ENCODE measurements at regions not wholly inside any gene's neighbourhood (a gene's known extent, or its start where the extent isn't known, plus 50 kb on each side); places are given as distances from the start of the nearest gene placed in this dataset.

DNA sequence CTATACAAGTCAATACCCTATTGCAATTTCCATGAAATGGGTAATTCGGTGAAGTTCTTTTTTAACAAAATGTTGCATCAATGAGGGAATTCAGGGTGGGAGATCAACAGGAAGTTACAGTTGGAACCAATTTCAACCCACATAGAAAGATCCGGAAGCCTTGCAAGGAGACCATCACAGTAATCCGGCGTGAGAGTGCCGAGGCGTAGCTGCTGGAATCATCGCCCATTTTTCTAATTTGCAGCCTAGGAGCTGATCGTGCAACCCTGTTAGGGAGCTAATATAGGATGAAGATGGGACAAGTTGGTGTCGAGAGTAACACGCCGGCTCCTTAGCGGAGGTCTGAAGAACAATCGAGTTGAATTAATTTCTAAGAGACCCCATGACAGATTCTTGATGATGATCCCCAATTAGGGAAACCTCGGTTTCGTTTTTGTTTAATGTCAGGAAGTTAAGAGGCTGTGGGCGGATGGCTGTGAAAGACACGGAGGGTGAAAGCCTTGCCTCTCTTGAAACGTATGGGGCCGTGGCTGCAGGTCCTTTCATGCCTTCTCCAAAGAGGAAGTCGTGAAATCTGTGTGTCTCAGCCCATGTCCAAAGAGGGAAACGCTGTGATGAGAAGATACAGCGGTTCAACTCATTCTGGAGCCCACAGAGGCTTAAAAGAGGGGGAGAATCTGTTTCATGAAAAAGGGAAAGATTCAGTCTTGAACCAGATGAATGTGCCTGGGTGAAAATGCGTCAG is 51.2 kb upstream of the CARD11 start:
- Histone ChIP-seq H3K27ac (ENCODE audit: low read depth, low read length) (no peak overlapping the region), H3K9ac (ENCODE audit: low read depth, low read length) (no peak overlapping the region), H3K4me1 (ENCODE audit: control insufficient read depth, insufficient read depth, low read length) (no peaks in the 10 kb centered on the region), H3K27me3 (ENCODE audit: control insufficient read depth, insufficient read depth, low read length) (no peaks in the 10 kb centered on the region), H3K36me3 (ENCODE audit: control insufficient read depth, insufficient read depth, low read length) (no peaks in the 10 kb centered on the region), H3K4me3 (ENCODE audit: low read depth, low read length) (no peak overlapping the region), H3K9me3 (ENCODE audit: control insufficient read depth, insufficient read depth, low read length) (no peaks in the 10 kb centered on the region)

DNA sequence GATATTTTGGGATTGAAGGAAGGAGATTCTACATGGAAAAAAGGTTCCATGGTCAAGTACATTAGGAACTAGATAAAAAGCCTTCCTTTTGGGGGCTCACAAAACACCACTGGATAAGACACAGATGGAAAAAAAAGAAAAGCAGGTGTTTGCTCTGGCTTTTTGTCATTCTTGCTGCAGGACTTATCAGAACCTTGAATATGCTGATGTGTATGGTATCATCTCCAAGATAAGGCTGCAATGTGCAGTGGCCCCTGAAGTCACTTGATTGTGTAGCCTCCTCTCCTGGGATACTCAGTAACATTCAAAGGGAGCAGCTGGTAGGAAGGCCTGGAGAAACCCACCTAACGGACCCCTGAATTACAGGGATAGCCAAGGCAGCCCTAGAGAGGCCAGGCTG is 54.1 kb upstream of the CARD11 start:
- Histone ChIP-seq H3K27ac (ENCODE audit: low read depth, low read length) (no peak overlapping the region), H3K4me3 (ENCODE audit: low read depth, low read length) (no peak overlapping the region), H3K4me1 (ENCODE audit: control insufficient read depth, insufficient read depth, low read length) (no peaks in the 10 kb centered on the region), H3K9ac (ENCODE audit: low read depth, low read length) (no peak overlapping the region), H3K36me3 (ENCODE audit: control insufficient read depth, insufficient read depth, low read length) (no peaks in the 10 kb centered on the region), H3K27me3 (ENCODE audit: control insufficient read depth, insufficient read depth, low read length) (no peaks in the 10 kb centered on the region), H3K9me3 (ENCODE audit: control insufficient read depth, insufficient read depth, low read length) (no peaks in the 10 kb centered on the region)

DNA sequence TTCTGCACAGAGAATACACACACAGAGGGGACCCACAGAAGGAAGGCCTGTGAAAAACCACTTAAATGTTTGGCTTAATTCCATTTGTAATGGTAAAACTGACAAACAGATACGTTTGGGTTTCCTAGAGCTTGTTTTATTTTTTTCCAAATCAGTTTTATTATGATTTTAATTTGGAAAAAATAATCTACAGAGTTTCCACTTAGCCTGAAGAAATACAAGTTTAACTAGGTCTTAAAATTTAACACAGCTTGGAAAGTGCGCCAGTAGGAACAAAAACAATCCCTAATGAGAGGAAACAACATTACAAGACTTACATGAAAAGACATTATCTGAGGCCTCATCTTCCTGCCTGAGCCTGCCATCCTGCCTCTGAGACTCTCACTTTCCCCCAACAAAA is 58.5 kb upstream of the CARD11 start:
- Histone ChIP-seq H3K9ac (ENCODE audit: low read depth, low read length) (no peak overlapping the region), H3K9me3 (ENCODE audit: control insufficient read depth, insufficient read depth, low read length) (no peaks in the 10 kb centered on the region), H3K36me3 (ENCODE audit: control insufficient read depth, insufficient read depth, low read length) (no peaks in the 10 kb centered on the region), H3K27me3 (ENCODE audit: control insufficient read depth, insufficient read depth, low read length) (no peaks in the 10 kb centered on the region), H3K27ac (ENCODE audit: low read depth, low read length) (no peak overlapping the region), H3K4me1 (ENCODE audit: control insufficient read depth, insufficient read depth, low read length) (no peaks in the 10 kb centered on the region), H3K4me3 (ENCODE audit: low read depth, low read length) (no peak overlapping the region)

DNA sequence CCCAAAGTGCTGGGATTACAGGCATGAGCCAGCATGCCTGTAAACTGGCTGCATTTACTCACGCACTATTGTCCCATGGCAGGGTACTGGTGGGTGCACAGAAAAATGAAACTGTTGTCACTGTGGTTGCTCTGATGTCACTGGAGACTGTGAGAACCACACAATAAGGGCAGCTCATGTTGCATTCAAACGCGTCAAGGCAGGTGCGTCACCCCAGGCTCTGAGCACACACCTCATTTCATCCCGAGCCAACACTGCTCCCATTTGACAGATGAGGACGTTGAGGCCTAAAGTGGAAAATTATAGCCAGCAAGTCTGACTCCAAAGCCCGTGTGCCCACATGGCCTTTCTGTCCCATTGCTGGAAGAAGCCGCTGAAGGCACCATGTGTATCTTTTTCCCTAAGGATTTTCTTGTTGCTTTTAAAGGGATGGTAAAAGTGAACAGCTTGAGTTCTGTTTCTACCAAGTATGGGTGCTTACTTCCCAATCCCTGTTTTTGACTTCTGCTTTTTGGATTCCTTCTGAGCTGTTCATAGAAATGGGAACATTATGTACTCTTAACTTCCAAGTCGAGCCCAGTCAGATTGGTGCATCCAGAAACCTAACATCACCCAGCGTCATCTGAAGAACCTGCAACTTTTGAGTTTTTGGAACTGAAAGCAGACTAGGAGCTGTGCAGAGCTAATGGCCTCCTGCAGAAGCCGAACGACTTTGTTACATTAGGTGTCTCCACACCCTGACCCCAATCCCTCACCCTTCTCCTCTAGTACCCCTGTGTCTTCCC is 60.1 kb upstream of the CARD11 start:
- Histone ChIP-seq H3K27me3 (ENCODE audit: control insufficient read depth, insufficient read depth, low read length) (no peaks in the 10 kb centered on the region), H3K9ac (ENCODE audit: low read depth, low read length) (no peak overlapping the region), H3K4me1 (ENCODE audit: control insufficient read depth, insufficient read depth, low read length) (no peaks in the 10 kb centered on the region), H3K27ac (ENCODE audit: low read depth, low read length) (no peak overlapping the region), H3K9me3 (ENCODE audit: control insufficient read depth, insufficient read depth, low read length) (no peaks in the 10 kb centered on the region), H3K4me3 (ENCODE audit: low read depth, low read length) (no peak overlapping the region), H3K36me3 (ENCODE audit: control insufficient read depth, insufficient read depth, low read length) (no peaks in the 10 kb centered on the region)

DNA sequence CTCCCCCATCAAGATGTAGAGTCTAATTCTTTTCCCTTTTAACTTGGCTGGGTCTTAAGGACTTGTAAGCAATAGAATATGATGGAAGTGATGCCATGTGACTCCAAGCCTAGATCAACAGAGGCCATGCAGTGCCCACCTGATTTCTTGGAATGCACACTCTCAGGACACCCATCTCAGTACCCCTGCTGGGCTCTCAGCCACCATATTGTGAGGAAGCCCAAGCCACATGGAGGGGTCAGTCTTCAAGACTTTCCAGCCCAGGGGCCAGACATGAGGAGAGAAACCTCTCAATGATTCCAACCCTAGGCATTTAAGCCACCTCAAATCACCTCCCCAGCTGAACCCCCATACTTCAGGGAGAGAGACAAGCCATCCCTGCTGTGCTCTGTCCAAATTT is 62.2 kb upstream of the CARD11 start:
- no peaks in the 10 kb centered on the region for H3K27me3 ChIP-seq (ENCODE audit: control insufficient read depth, insufficient read depth, low read length)
- no peaks in the 10 kb centered on the region for H3K4me1 ChIP-seq (ENCODE audit: control insufficient read depth, insufficient read depth, low read length)
- no peaks in the 10 kb centered on the region for H3K36me3 ChIP-seq (ENCODE audit: control insufficient read depth, insufficient read depth, low read length)
- no peaks in the 10 kb centered on the region for H3K9me3 ChIP-seq (ENCODE audit: control insufficient read depth, insufficient read depth, low read length)
- H3K27ac ChIP-seq (ENCODE audit: low read depth, low read length): no peak overlapping the region
- no peak overlapping the region for H3K4me3 ChIP-seq (ENCODE audit: low read depth, low read length)
- no peak overlapping the region for H3K9ac ChIP-seq (ENCODE audit: low read depth, low read length)

DNA sequence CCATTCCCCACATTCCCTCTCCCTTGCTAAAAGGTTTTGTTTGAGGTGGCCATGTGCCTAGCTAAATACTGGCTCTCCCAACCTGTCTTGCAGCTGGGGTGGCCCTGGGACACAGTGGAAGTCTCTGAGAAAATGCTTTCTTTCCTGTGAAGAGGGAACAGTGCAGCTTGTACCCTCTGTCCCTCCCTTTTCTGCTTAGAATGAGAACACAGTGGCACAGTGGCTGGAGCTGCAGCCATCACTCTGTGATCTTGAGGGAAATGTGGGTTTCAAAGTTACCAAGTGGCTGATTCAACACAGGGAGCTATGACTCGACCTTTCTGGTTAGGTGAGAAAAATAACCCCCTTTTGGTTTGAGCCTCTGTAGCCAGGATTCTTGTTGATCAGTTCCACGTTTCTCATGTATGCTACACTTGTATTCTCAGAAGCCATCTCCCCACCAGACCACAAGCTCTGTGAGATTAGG is 62.7 kb upstream of the CARD11 start:
- H3K4me1 ChIP-seq (ENCODE audit: control insufficient read depth, insufficient read depth, low read length): no peaks in the 10 kb centered on the region

DNA sequence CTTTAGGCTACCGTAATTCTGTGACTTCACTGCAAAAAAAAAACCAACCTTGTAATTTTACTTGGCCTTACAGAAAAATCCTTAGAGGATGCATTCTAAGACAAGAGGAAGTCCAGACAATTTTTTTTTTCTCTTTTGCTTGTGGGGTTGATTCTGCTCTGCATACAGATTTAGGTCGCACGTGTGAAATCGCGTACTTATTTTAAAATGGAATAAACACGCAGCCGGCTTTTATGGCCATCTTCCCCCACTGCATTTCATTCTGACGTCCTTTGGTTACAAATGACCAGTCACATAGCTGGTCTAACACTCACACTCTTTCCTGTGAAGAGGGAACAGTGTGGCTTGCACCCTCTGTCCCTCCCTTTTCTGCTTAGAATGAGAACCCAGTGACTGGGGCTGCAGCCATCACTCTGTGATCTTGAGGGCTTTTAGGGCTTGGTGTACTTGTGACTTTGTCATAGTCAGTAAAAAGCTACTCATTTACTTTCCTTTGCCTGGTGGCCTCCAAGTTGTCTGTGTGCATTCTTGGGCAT is 63.6 kb upstream of the CARD11 start:
- no peak overlapping the region for H3K27ac ChIP-seq (ENCODE audit: low read depth, low read length)
- no peaks in the 10 kb centered on the region for H3K36me3 ChIP-seq (ENCODE audit: control insufficient read depth, insufficient read depth, low read length)

More for the DNA sequence above, 62.7 kb upstream of the CARD11 start:
- no peak overlapping the region for H3K4me3 ChIP-seq (ENCODE audit: low read depth, low read length)
- H3K9ac ChIP-seq (ENCODE audit: low read depth, low read length): no peak overlapping the region
- no peaks in the 10 kb centered on the region for H3K27me3 ChIP-seq (ENCODE audit: control insufficient read depth, insufficient read depth, low read length)
- H3K9me3 ChIP-seq (ENCODE audit: control insufficient read depth, insufficient read depth, low read length): no peaks in the 10 kb centered on the region
- no peaks in the 10 kb centered on the region for H3K36me3 ChIP-seq (ENCODE audit: control insufficient read depth, insufficient read depth, low read length)
- no peak overlapping the region for H3K27ac ChIP-seq (ENCODE audit: low read depth, low read length)

DNA sequence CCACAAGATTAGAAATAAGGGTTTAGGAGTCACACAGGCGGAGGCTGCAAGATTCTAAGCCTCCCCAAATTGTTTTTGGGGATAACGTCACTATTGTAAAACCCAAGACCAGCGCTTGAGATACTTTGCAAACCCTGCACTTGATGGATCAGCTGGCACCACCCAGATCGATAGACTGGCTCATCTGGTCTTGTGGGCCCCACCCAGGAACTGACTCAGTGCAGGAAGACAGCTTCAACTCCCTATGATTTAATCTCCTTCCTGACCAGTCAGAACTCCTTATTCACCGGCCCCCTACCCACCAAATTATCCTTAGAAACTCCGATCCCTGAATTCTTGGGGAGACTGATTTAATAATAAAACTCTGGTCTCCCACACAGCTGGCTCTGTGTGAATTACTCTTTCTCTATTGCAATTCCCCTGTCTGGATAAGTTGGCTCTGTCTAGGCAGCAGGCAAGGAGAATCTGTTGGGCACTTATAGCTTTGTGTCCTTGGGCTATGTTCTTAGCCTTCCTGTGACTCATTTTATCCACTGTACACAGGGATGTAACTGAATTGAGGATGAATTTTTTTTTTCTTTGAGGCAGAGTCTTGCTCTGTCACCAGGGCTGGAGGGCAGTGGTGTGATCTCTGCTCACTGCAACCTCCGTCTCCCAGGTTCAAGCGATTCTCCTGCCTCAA is 64.4 kb upstream of the CARD11 start:
- no peaks in the 10 kb centered on the region for H3K4me1 ChIP-seq (ENCODE audit: control insufficient read depth, insufficient read depth, low read length)
- H3K27ac ChIP-seq (ENCODE audit: low read depth, low read length): no peak overlapping the region
- no peak overlapping the region for H3K4me3 ChIP-seq (ENCODE audit: low read depth, low read length)
- H3K9me3 ChIP-seq (ENCODE audit: control insufficient read depth, insufficient read depth, low read length): no peaks in the 10 kb centered on the region
- H3K27me3 ChIP-seq (ENCODE audit: control insufficient read depth, insufficient read depth, low read length): no peaks in the 10 kb centered on the region
- no peak overlapping the region for H3K9ac ChIP-seq (ENCODE audit: low read depth, low read length)
- no peaks in the 10 kb centered on the region for H3K36me3 ChIP-seq (ENCODE audit: control insufficient read depth, insufficient read depth, low read length)

More for the DNA sequence above, 63.6 kb upstream of the CARD11 start:
- Histone ChIP-seq H3K9me3 (ENCODE audit: control insufficient read depth, insufficient read depth, low read length) (no peaks in the 10 kb centered on the region), H3K4me1 (ENCODE audit: control insufficient read depth, insufficient read depth, low read length) (no peaks in the 10 kb centered on the region), H3K9ac (ENCODE audit: low read depth, low read length) (no peak overlapping the region), H3K4me3 (ENCODE audit: low read depth, low read length) (no peak overlapping the region), H3K27me3 (ENCODE audit: control insufficient read depth, insufficient read depth, low read length) (no peaks in the 10 kb centered on the region)

DNA sequence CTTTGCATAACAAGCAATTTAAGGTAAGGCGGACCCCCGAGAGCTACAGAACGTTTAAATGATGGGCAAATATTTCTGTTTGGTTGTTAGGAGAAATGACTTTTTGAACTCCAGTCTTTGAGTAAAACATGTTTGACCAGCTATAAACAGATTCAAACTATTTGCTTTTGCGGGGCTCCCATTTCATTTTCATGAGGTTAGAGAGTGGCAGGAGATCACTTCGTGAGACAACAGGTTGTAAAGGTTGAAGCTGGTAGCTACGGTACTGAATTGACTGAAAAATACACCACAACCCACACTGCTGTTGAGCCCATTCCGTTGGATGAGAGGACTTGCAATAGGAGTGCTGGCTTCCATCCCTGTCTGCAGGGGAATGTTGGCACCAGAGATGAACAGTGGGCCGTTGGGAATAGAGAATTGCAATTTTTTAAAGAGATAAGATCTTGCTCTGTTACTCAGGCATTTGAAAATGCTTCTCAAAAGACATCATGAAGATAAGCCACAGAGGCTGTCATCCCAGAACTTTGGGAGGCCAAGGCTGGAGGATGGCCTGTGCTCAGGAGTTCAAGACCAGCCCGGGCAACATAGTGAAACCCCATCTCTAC is 65.7 kb upstream of the CARD11 start:
- no peaks in the 10 kb centered on the region for H3K4me1 ChIP-seq (ENCODE audit: control insufficient read depth, insufficient read depth, low read length)
- H3K27me3 ChIP-seq (ENCODE audit: control insufficient read depth, insufficient read depth, low read length): no peaks in the 10 kb centered on the region
- H3K27ac ChIP-seq (ENCODE audit: low read depth, low read length): no peak overlapping the region
- H3K9me3 ChIP-seq (ENCODE audit: control insufficient read depth, insufficient read depth, low read length): no peaks in the 10 kb centered on the region; the same call in 1 of the 2 replicates
- H3K4me3 ChIP-seq (ENCODE audit: low read depth, low read length): no peak overlapping the region
- no peaks in the 10 kb centered on the region for H3K36me3 ChIP-seq (ENCODE audit: control insufficient read depth, insufficient read depth, low read length)
- no peak overlapping the region for H3K9ac ChIP-seq (ENCODE audit: low read depth, low read length)

DNA sequence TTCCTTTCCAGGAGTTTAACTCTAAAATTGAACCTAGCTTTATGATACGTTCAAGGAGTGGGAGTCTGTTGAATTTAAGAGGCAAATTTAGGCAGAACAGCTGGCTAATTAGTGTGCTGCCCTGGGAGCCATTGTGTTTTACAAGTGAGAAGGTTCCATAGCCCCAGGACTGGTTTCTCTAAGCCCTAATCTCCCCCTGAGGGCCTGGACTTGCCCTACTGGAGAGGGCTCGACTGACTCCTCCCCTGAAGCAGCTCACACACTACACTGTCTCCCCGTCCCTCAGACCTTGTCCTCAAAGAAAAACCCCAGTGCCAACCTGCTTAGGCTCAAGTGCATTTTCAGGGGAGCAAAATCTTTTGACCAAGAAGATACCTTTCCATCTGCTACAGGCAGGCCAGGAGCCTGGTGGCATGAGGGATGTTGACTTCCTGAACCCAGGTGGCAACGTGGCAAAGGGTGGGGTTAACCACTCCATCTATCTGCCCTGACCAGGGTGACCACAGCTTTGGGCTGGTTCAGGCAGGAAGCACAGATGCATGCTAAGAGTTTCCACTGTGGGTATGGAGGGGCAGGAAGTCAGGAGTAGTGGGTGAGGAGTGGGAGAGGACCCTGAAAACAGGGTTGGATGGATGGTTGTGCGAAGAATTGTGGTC is 68.9 kb upstream of the CARD11 start:
- no peaks in the 10 kb centered on the region; the same call in 1 of the 2 replicates for H3K9me3 ChIP-seq (ENCODE audit: control insufficient read depth, insufficient read depth, low read length)
- no peak overlapping the region for H3K27ac ChIP-seq (ENCODE audit: low read depth, low read length)
- no peaks in the 10 kb centered on the region for H3K36me3 ChIP-seq (ENCODE audit: control insufficient read depth, insufficient read depth, low read length)
- no peaks in the 10 kb centered on the region for H3K27me3 ChIP-seq (ENCODE audit: control insufficient read depth, insufficient read depth, low read length)
- H3K4me3 ChIP-seq (ENCODE audit: low read depth, low read length): no peak overlapping the region
- no peaks in the 10 kb centered on the region for H3K4me1 ChIP-seq (ENCODE audit: control insufficient read depth, insufficient read depth, low read length)
- no peak overlapping the region for H3K9ac ChIP-seq (ENCODE audit: low read depth, low read length)
